DOHH2 (cell line): ENCODE measurements at regions not wholly inside any gene's neighbourhood (a gene's known extent, or its start where the extent isn't known, plus 50 kb on each side); places are given as distances from the start of the nearest gene placed in this dataset.
"Not testable (repeated sequence)": the region's sequence is repeated elsewhere in the genome, so short reads cannot be mapped to it uniquely, and the experiment has no call there.

Source experiments
- H3F3A ChIP-seq: fragments of 200-600 bp; sonication (generic), shearing (Covaris generic); 2 replicates; pipeline ENCODE4 v1.6.0; 2016; ENCODE audit warnings: antibody characterized with exemption, mild to moderate bottlenecking; ENCODE audit not compliant: control insufficient read depth, insufficient read depth
- H3K27ac ChIP-seq: fragments of 200-600 bp; sonication (generic); 2 replicates; pipeline ENCODE4 v1.5.1; 2014; ENCODE audit warnings: low read depth, mild to moderate bottlenecking, low read length, moderate library complexity
- H3K27me3 ChIP-seq: fragments of 200-600 bp; sonication (generic); 2 replicates; pipeline ENCODE4 v1.6.1; 2014; ENCODE audit warnings: mild to moderate bottlenecking, low read length, mixed read lengths; ENCODE audit not compliant: control insufficient read depth
- H3K36me3 ChIP-seq: fragments of 200-600 bp; sonication (generic); 2 replicates; pipeline ENCODE4 v1.6.1; 2014; ENCODE audit warnings: mild to moderate bottlenecking, low read length, moderate library complexity, mixed read lengths; ENCODE audit not compliant: control insufficient read depth
- H3K4me1 ChIP-seq: fragments of 200-600 bp; sonication (generic); 2 replicates; pipeline ENCODE4 v1.6.1; 2014; ENCODE audit warnings: mild to moderate bottlenecking, low read length, mixed read lengths; ENCODE audit not compliant: control insufficient read depth
- H3K4me2 ChIP-seq: fragments of 200-600 bp; sonication (generic); 2 replicates; pipeline ENCODE4 v1.6.0; 2014; ENCODE audit warnings: mild to moderate bottlenecking, low read length, moderate library complexity
- H3K4me3 ChIP-seq: fragments of 200-600 bp; sonication (generic); 2 replicates; pipeline ENCODE4 v1.5.1; 2014; ENCODE audit warnings: mild to moderate bottlenecking, low read length, mixed read lengths
- H3K79me2 ChIP-seq: fragments of 200-600 bp; sonication (generic); 2 replicates; pipeline ENCODE4 v1.6.1; 2014; ENCODE audit warnings: mild to moderate bottlenecking, low read length, mixed read lengths; ENCODE audit not compliant: control insufficient read depth
- H3K9me2 ChIP-seq: fragments of 200-600 bp; sonication (generic); replicated peaks from 2 replicates; pipeline ENCODE4 v1.6.1; 2014; ENCODE audit warnings: mild to moderate bottlenecking, low read length, mixed read lengths; ENCODE audit not compliant: control insufficient read depth
- H3K9me3 ChIP-seq: fragments of 200-600 bp; sonication (generic); 2 replicates; pipeline ENCODE4 v1.6.1; 2014; ENCODE audit warnings: antibody characterized with exemption, low read length, mixed read lengths; ENCODE audit not compliant: control insufficient read depth, insufficient read depth
- H4K20me1 ChIP-seq: fragments of 200-600 bp; sonication (generic); 2 replicates; pipeline ENCODE4 v1.6.0; 2014; ENCODE audit warnings: low read depth, mild to moderate bottlenecking, antibody characterized with exemption, low read length, moderate library complexity; ENCODE audit not compliant: control insufficient read depth, insufficient read depth

DNA sequence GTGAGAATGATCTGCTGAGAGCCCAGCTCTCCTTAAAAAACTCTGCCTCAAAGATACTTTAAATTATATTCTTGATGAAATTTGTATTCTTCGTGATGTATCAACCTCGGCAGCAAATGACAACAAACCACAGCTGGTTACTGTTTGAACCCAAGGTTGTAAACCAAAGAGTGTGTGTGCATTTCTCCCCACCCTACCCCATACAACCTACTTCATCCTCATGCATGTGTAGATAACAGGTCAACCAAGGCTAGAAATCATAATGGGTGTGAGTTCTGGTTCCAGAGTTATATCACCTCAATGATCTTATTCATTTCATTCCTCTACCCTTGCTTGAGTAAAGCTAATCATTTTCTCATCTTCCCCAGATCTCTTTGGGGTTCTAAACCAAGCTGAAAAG is 58.8 kb upstream of the DPP6 start:
- not testable (repeated sequence) for H3K4me1 ChIP-seq, H3F3A ChIP-seq, H4K20me1 ChIP-seq, H3K9me3 ChIP-seq, H3K79me2 ChIP-seq, H3K4me2 ChIP-seq, H3K27ac ChIP-seq, H3K9me2 ChIP-seq, H3K27me3 ChIP-seq, H3K4me3 ChIP-seq, H3K36me3 ChIP-seq

DNA sequence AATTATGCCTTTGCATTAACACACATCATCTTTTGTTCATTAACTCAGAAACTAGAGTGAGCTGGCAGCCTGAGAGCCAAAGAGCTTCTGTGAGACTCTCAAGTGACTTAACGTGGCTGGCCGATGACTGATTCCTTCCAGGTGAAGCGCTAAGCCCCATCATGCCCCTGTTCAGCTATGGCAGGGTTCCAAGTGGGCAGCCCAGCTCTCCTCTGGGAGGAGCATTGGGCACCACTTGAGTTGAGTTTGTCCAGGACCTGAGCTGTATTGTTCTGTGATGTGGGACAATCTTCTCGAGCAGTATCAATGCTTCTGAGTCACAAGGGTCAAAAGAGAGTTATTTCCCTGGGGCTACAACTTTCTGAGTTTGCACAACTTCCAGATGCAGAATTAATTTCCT is 53.3 kb upstream of the DPP6 start:
- not testable (repeated sequence) for H3K79me2 ChIP-seq, H3K36me3 ChIP-seq, H4K20me1 ChIP-seq, H3K4me3 ChIP-seq, H3K4me2 ChIP-seq, H3K9me3 ChIP-seq, H3K27ac ChIP-seq, H3K27me3 ChIP-seq, H3K4me1 ChIP-seq, H3F3A ChIP-seq, H3K9me2 ChIP-seq
